ENCODE measurements at regions not wholly inside any gene's neighbourhood (a gene's known extent, or its start where the extent isn't known, plus 50 kb on each side); places are given as distances from the start of the nearest gene placed in this dataset.
"Not testable (repeated sequence)": the region's sequence is repeated elsewhere in the genome, so short reads cannot be mapped to it uniquely, and the experiment has no call there.

DNA sequence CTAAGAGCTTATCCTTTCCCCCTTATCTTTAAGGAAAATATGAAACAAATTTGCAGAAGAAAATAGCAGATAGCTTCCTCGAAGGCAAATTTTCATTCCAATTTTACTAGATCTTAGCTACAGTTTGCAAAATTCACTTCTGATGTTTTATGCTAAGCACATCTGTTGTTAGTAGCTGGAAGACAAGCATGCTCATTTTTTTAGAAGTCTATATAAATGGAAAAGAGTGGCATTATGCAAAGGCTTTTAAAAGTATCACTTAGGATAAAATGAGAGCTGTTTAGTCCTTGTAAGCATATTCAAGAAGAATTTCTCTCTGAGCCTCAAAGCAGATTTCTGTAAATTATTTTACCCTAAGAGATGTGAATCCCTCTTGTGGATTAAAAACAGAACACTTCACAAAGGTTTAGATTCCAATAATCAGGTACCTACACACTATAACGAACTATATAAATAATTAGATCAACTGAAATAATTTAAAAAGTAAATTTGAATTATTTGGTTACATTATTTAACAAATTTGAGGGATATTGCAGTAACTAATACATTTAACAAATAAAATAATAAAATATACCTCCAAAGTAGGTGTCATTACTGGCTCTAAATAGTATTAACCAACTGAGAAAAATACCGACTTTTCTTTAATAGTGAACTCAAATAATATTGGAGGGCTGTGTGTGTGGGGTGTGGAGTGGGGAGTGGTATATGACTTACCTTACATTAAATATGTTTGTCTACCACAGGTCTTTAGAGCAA is 307.1 kb downstream of the SEMA3D start:
- DNase-seq = no peak

DNA sequence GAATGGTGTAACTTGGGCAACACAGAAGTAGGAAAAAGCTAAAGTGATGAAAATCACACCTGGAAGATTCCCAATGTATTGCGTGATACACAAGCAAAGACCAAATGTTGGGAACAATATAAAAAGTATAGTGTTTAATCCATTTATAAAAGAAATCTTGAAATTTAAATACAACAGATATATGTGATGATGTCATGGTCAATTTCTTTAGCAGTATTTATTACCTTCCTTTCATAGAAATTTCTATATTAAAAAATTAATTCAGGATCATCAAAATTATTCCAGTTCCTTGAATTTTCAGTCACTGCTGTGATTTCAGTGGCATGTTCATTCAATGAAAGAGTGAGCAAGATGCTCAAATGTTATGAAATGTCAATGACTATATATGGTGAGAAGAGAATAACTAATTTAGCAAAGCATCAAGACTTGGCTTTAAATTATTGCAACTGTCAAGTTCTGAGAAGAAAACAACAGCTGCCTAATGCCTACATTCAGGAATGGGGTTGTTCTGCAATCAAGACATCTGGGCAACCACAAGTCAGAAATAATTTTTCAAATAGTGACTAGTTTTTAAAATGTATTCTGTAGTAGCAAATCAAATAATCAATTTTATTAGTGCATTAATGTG is 308.8 kb downstream of the SEMA3D start:
- no peak for DNase-seq

DNA sequence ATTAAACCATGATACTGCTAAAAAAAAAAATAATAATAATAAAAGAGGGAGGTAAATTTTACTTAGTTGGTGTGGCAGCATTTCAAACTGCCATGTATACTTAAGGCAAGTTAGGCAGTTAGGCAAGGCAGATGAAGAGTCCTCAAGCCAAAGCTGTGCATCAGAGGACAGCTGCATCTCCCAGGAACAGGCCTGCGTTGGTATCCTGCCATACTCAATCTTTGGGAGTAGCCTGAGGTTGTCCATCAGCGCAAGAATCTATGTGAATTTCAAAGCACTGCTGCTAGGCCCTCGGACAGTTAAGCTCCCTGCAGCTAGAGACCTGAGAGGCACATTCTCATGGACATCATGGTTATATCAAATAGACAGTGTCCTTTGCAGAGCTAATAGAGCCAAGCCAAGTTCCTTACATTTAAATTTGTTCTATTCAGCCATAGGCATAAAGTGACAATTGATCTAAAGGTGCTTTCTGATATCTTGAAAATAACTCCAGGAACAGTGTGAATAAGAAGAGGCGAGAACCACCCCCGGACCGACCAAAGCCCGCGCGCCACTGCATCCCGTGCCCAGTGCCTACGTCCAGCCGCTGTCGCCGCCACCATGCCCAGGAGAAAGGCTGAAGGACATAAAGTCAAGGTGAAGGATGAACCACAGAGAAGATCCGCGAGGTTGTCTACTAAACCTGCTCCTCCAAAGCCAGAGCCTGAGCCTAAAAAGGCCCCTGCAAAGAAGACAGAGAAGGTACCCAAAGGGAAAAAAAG is 310.6 kb downstream of the SEMA3D start:
- DNase-seq = no peak

DNA sequence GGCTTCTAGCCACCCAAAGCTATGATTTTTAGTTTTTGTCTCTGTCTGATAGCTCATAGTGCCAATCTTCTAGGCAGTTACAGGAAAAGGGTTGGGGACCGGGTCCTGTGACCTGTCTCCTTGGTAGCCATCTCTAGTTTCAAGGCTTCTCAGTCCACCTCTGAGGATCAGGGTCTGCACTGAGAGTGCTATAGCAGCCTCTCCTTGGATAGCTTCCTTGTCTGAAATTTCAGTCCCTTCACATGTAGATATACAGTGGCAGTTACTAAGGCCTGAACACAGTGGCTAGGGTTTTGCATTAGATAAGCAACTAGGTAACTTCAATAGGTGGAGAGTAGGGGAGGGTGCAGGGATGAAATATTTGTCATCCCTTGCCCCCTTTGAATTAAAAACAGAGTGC is 321.3 kb downstream of the SEMA3D start:
- no peak for DNase-seq

DNA sequence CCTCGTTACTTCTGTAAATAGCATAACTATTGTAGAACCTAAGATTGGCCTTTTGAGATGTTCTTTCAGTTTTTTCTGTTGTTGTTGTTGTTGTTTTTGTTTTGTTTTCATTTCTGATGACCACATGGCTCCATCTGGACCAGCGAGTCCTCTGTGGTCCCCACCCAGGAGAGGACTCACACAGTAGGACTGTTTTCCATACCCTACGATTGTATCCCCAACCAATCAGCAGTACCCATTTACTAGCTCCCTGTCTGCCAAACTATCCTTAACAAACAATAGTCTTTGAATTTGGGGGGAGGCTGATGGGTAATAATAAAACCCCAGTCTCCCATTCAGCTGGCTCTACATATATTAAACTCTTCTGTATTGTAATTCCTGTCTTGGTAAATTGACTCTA is 329.5 kb downstream of the SEMA3D start:
- no peak for DNase-seq

DNA sequence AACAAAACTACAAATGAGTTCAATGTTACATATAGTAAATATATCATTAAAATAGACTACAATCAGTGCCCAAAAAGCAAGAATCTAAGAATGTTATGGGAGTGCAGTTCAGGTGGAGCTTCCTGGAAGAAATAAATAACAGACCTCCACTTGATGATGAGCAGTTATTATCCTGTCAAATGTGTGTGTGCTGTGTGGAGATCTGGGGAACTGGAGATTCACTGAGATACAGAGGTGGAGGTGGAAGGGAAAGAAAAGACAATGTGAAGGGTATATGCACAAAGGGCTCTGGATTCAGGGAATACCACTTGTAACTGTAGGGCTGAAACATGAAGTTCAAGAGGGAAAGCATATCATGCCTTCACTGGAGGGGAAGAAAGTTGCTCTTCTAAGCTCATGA is 331.1 kb downstream of the SEMA3D start:
- DNase-seq = no peak

DNA sequence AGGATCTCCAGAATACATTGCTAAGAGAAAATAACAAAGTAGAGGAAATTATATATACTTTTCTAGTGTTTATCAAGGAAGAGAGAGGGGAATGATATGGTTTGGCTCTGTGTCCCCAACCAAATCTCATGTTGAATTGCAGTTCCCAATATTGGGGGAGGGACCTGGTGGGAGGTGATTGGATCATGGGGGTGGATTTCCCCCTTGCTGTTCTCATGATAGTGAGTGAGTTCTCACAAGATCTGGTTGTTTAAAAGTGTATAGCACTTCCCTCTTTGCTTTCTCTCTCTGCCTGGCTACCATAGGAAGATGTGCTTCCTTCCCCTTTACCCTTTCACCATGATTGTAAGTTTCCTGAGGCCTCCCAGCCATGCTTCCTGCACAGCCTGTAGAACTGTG is 337.9 kb downstream of the SEMA3D start:
- not testable (repeated sequence) for DNase-seq

DNA sequence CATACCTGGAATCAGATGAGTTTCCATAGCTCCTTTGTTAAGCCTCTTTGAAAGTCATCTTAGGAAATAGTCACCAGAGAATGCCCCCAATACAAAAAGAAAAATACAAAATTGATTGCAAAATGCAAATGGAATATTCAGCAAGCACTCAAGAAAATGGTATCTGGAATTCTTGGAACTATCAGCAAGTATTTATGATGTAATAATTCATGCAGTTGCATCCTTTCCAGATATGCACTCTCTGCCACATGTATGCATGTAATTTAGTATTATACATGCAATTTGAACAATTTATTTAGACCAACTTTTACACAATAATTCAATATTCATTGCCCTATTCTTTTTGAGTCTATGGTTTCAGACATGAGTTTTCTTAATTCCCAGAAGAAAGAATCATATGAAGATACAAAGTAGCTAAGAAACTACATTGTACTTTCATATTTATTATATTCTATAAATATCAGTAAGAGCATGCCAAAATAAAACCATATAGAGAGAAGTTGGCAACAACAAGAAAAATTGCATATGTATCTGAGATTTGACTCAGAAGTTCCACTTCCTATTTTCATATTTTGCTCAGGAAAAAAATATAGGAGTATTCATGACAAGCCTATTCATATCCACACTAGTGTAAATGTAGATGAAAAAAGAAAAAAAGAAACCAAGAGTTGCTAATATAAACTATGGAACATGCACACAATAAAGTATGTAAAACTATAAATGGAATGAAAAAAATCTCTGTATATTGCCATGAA is 338.5 kb downstream of the SEMA3D start:
- DNase-seq = no peak

DNA sequence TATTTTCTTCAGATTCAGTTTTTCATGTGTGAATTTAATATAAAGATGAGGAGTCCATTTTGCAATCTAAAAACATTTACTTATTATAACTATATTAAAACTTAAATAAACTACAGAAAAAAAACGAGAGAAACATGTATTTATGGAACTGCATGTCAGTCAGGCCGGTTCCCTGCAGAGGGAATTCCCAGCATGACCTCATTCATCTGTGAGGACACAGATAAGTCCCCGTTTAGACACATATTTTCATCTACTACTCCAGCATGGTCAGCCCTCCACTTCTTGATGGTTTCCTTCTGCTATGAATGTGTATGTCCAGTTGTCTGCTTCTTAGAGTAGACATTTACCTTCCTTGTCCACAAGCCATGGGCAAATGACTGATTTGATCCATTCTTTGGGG is 339.1 kb downstream of the SEMA3D start:
- no peak for DNase-seq

DNA sequence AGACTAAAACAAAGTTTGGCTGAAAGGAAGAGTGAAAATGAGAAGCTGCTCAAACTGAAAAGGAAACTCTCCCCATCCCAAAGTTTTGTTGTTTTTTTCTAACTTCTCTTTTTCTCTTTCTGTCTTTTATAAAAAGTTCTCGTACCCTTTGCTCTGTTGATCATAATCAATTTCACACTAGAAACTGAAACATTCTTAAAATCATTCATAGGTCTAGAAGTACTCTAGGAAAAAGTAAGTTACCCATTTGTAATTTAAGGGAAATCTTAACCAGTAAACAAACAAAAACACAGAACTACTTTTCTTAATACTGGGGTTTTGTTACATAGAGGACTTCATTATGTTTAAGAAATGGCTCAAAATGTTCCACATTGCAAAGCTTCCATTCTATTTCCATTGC is 339.8 kb downstream of the SEMA3D start:
- DNase-seq = no peak

DNA sequence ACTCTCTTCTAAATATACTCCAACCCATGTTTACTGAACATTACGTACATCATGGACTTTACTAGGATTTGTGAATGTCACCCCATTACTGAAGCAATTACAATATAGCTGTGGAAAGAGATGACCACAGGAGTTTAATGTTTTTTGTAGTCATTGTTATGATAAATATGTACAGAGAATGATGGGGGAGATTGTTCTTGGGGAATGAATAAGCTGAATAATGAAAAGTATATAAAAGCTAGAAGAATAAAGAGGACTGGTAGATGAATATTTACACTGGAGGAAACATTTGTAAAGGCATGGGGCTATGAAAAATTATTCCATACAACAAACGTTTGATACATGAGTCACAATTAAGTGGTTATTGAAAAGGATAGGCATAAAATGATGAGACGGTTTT is 340.9 kb downstream of the SEMA3D start:
- DNase-seq = no peak

DNA sequence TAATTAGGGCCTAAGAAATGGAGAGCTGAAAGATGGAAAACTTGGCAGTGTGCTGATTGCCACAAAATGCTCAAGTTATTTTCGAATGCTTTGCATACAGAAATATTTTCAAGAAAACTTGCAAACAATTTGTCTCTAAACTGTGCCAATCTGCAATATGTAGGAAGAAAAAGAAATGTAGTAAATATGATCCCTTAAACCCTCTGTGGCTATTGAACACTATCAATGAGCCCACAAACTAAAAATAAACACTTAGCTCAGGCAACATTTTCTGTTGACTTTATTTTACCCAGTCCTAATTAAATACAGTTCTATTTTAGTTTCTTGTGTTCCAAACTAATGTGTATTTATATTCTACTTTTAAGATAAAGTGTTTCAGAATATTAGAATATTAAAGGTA is 342.1 kb downstream of the SEMA3D start:
- DNase-seq = no peak

DNA sequence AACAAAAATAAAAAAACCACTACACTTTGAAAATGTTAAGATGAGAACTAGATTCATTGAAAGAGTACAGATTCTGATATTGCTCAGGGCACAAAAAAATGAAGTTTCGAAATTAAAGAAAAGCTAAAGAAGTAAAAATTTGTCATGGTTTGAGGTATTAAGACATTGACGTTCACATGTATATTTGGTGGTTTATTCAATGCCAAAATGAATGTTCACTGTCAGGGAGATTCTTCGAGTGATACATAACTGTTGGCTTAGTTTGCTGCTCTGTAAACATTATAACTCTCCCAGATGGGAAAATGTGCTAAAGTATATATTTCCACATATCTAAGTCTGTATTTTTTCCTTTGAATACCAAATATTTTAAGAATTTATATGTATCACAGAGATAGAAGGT is 345.0 kb downstream of the SEMA3D start:
- no peak for DNase-seq

DNA sequence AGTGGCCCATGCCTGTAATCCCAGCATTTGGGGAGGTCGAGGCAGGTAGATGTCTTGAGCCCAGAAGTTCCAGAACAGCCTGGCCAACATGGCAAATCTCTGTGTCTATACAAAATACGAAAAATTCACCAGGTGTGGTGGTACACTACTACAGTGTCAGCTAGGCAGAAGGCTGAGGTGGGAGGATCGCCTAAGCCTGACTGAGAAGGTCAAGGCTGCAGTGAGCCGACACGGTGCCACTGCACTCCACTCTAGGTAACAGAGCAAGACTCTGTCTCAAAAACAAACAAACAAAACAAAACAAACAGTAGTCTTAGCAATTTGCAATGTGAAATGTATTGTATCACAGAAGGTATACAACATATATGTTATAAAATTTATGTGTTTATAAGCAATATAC is 348.0 kb downstream of the SEMA3D start:
- no peak for DNase-seq

DNA sequence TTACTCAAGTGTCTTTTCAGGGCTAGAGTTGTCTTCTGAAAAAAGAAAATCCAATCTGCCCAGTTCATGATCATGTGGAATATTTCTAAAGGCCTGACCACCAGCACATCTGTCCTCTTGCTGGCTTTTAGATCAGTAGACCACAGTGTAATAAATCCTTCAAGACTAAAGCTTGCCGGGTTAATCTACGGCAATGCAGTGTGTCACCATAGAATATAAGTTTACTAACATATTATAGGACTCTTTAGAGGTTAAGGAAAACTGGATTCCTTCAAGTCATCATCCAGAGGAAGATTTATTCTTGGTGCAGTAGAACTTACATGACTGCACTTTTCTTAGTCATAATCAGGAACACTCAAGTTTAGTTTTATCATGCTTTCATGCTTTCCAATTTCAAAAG is 349.5 kb downstream of the SEMA3D start:
- no peak for DNase-seq

DNA sequence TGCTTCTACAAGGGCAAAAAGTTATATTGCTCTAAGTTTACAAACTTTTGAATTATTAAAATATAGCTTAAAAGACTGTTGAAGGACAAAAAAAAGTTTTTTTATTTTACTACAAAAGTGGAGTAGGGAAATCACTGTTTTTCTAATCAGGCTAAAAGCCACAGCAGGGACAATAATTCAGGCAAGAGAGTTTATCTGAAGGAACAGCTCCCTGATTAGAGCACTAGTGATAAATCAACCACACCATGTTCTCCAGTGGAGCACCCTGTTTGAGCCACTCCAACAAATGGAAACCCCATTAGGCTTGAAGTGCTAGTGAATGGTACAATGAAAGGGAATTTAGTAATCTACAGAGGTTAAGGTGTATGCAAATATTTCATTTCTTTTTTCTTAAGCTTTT is 357.1 kb downstream of the SEMA3D start:
- DNase-seq = no peak

DNA sequence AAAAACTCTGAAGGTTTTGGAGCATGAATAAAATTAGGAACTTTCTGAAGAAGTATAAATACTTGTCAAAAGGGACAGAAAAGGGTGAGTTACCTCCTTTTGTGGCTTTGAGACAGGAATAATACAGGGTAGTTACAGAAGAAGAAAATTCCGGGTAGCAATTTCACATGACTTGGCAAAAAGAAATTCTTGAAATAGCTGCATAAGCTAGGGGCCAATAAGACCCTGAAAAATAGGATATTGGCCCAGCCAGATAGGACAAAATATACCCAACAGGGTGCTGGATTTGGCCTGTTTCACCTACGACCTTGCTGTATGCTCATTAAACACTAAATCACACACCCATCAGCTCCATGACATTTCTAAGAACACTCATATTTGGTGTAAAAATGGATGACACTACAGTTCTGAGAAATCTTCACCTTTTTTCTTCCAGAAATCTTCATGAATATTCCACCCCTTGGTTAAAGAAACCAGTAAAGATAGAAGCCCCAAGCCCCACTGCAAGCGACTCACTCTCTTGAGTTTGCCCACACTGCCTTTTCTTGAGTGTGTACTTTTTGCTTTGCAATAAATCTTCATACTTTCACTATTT is 362.7 kb downstream of the SEMA3D start:
- DNase-seq = no peak

DNA sequence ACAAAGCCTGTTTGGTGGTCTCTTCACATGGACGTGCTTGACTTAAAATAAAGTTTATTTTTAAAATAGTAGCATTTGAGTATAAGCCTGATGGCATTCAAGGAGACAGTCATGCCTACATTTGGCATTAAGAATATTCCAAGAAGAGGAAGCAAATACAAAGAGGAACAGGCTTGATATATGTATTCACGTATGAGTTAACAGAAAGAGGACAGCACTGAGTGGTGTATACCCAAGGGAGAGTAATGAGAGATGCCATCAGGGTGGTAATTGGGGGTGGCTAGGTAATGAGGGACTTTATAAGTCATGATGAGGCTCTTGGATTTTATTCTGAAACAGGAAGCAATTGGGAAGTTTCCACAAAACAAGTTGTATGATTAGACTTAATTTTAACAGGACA is 363.3 kb downstream of the SEMA3D start:
- DNase-seq = no peak

DNA sequence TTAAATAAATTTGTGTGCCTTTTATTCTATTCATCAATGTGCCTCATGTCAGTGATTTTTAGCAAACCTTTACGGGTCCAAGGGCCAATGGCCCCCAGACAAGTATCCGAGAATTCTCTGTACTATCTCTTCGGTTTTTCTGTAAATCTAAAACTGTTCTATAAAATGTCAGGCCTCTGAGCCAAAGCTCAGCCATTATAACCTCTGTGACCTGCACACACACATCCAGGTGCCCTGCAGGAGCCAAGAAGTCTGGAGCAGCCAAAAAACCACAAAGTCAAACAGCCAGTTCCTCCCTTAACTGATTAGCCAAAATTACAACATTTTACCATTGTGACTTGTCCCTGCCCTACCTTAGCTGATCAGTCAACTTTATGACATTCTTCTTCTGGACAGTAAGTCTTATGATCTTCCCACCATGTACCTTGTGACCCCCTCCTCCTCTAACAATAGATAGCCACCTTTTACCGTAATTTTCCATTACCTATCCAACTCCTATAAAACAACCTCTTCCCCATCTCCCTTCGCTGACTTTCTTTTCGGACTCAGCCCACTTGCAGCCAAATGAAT is 363.8 kb downstream of the SEMA3D start:
- DNase-seq = no peak

DNA sequence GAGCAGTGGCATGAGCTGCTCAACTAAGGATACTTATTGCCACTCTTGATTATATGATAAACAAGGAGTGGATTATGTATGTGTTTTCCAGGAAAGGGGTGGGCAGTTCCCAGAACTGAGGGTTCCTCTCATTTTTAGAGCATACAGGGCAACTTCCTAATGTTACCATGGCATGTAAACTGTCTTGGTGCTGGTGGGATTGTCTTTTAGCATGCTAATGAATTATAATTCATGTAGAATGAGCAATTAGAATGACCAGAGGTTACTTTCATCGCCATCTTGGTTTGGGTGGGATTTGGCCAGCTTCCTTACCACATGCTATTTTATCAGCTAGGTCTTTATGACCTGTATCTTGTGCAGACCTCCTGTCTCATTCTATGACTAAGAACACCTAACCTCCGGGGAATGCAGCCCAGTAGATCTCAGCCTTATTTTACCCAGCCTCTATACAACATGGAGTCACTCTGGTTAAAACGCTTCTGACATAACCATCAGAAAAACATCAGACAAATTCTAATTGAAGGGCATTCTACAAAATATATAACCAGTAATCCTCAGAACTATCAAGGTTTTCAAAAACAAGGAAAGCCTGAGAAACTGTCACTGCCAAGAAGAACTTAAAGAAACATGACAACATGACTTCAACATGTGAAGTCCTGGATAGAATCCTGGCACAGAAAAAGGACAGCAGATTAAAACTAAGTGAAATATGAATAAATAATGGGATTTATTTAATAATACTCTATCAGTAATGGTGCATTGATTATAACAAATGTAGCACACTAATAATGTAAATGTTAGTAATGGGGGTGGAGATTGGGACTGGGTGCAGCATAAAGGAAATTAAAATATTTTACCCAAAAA is 365.0 kb downstream of the SEMA3D start:
- no peak for DNase-seq

DNA sequence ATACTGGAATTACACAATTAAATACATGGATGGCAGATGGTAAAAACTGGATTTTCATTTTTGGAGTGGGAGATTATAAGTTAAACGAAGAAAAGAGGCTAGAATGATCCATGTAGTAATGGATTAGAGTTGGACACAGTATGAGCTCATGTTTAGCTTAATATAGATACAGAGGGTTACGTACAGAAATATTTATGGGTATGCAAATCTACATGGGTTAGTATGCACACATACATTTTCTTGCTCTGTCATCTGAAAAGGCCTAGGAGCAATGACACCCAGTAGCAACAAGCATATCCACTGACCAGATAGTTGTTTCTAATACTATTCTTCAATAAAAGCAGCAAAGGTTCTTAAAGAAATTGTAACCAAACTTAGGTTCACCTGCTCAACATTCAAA is 366.4 kb downstream of the SEMA3D start:
- no peak for DNase-seq

DNA sequence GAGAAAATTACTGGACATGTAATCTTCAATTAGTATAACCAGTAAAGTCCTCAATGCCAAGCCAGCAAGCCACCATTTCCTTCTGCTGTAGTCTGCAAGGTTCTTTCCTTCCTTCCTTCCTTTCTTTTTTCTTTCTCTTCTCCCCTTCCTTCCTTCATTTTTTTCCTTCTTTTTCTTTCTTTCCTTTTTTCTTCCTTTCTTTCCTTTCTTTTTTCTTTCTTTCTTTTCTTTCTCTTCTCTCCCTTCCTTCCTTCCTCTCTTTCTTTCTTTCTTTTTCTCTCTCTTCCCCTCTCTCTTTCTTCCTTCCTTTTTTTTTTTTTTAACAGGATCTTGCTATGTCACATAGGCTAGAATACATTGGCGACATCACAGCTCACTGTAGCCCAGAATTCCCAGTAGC is 369.8 kb downstream of the SEMA3D start:
- DNase-seq = no peak
